Calu3 (cell line): ENCODE measurements at regions not wholly inside any gene's neighbourhood (a gene's known extent, or its start where the extent isn't known, plus 50 kb on each side); places are given as distances from the start of the nearest gene placed in this dataset.

Experiments used
- BruUV-seq: library from RNA; stranded (reverse); fragments of 400-500 nt; replicated peaks from 2 replicates; lab custom pipeline; 2021; lab: Mats Ljungman, UMichigan
- CTCF ChIA-PET: fragments of 300-600 bp; sonication (Branson Sonifier 250); formaldehyde crosslinking; loops from one replicate; lab custom pipeline; 2022; ENCODE audit warnings: antibody characterized with exemption; lab: Charles Lee
- DNase-seq: peaks from one replicate; pipeline ENCODE4 v3.0.0; 2022
- H3K27ac Mint-ChIP-seq: one replicate; pipeline ENCODE4 v1.8.0; 2022; ENCODE audit warnings: mixed read lengths; ENCODE audit not compliant: unreplicated experiment
- H3K27me3 Mint-ChIP-seq: one replicate; pipeline ENCODE4 v1.8.0; 2022; ENCODE audit warnings: mixed read lengths; ENCODE audit not compliant: unreplicated experiment
- H3K36me3 Mint-ChIP-seq: one replicate; pipeline ENCODE4 v1.8.0; 2022; ENCODE audit warnings: mild to moderate bottlenecking, moderate library complexity, mixed read lengths; ENCODE audit not compliant: insufficient read depth, unreplicated experiment
- H3K4me1 Mint-ChIP-seq: one replicate; pipeline ENCODE4 v1.8.0; 2022; ENCODE audit warnings: mild to moderate bottlenecking, low read depth, mixed read lengths; ENCODE audit not compliant: unreplicated experiment
- H3K4me3 Mint-ChIP-seq: one replicate; pipeline ENCODE4 v1.8.0; 2022; ENCODE audit warnings: mild to moderate bottlenecking, low read depth, moderate library complexity, mixed read lengths; ENCODE audit not compliant: unreplicated experiment
- H3K9me3 Mint-ChIP-seq: one replicate; pipeline ENCODE4 v1.8.0; 2022; ENCODE audit warnings: low read depth, mixed read lengths; ENCODE audit not compliant: unreplicated experiment
- CTCF ChIP-seq: fragments of 200-600 bp; IDR thresholded peaks from one replicate; pipeline ENCODE4 v1.8.0; 2022; ENCODE audit warnings: antibody characterized with exemption; ENCODE audit not compliant: unreplicated experiment
- intact Hi-C: fragments of 100-400 bp; cut with micrococcal nuclease; formaldehyde crosslinking; loops from one replicate; pipeline ENCODE4 v1.10.0; 2022; ENCODE audit not compliant: unreplicated experiment

- no TSS peak for BruUV-seq
- no peak for DNase-seq
- CTCF ChIA-PET, result no interaction called here
- H3K36me3 Mint-ChIP-seq, result no peaks in the 10 kb centered on the region
- no peak for TF ChIP-seq CTCF
- no peak overlapping the region for H3K4me3 Mint-ChIP-seq
- H3K27me3 Mint-ChIP-seq, result no peaks in the 10 kb centered on the region
- H3K9me3 Mint-ChIP-seq, result no peaks in the 10 kb centered on the region
- no peaks in the 10 kb centered on the region for H3K4me1 Mint-ChIP-seq
- intact Hi-C loops, result no loop called here
- no peak overlapping the region for H3K27ac Mint-ChIP-seq
These were observed 1199.5 kb upstream of the TMPRSS15 start for GRCh38 chr21:19603011-19603593.

- no peak for DNase-seq
- H3K36me3 Mint-ChIP-seq, result no peaks in the 10 kb centered on the region
- intact Hi-C loops, result no loop called here
- no peak overlapping the region for H3K27ac Mint-ChIP-seq
- H3K4me1 Mint-ChIP-seq, result no peaks in the 10 kb centered on the region
- BruUV-seq, result no TSS peak
- H3K4me3 Mint-ChIP-seq, result no peak overlapping the region
- no peak for TF ChIP-seq CTCF
- H3K27me3 Mint-ChIP-seq, result no peaks in the 10 kb centered on the region
- peaks cover 3% of the 10 kb centered on the region for H3K9me3 Mint-ChIP-seq
- CTCF ChIA-PET, result no interaction called here
These were observed 1204.6 kb upstream of the TMPRSS15 start for GRCh38 chr21:19608101-19608621.

- Mint-ChIP-seq H3K27ac (no peak overlapping the region), H3K36me3 (no peaks in the 10 kb centered on the region), H3K27me3 (no peaks in the 10 kb centered on the region), H3K4me3 (no peak overlapping the region), H3K9me3 (peaks cover 3% of the 10 kb centered on the region), H3K4me1 (no peaks in the 10 kb centered on the region)
- BruUV-seq, result no TSS peak
- TF ChIP-seq CTCF, result no peak
- intact Hi-C loops, result no loop called here
- no peak for DNase-seq
- CTCF ChIA-PET, result no interaction called here
These were observed 1206.0 kb upstream of the TMPRSS15 start for GRCh38 chr21:19609611-19610010.

- no peaks in the 10 kb centered on the region for H3K36me3 Mint-ChIP-seq
- H3K27me3 Mint-ChIP-seq, result no peaks in the 10 kb centered on the region
- no peak overlapping the region for H3K4me3 Mint-ChIP-seq
- CTCF ChIA-PET, result no interaction called here
- BruUV-seq, result no TSS peak
- DNase-seq, result no peak
- peaks cover 13% of the 10 kb centered on the region for H3K9me3 Mint-ChIP-seq
- intact Hi-C loops, result no loop called here
- no peak overlapping the region for H3K27ac Mint-ChIP-seq
- H3K4me1 Mint-ChIP-seq, result no peaks in the 10 kb centered on the region
- TF ChIP-seq CTCF, result no peak
These were observed 1218.4 kb upstream of the TMPRSS15 start for GRCh38 chr21:19621837-19622496.
